HL-60/S4 (cell line): ENCODE measurements at regions not wholly inside any gene's neighbourhood (a gene's known extent, or its start where the extent isn't known, plus 50 kb on each side); places are given as distances from the start of the nearest gene placed in this dataset.

Source experiments
- in situ Hi-C: fragments of 300-500 bp; cut with MboI; formaldehyde crosslinking; loops from 2 replicates; pipeline ENCODE4 v1.14.3; 2022; ENCODE audit warnings: low sequenced_read_pairs

- in situ Hi-C loops = no loop called here
Measured at GRCh38 chr11:97968071-97968470, 1052.7 kb upstream of the CNTN5 start.

- in situ Hi-C loops = no loop called here
Measured at GRCh38 chr11:97972731-97973130, 1048.0 kb upstream of the CNTN5 start.

- in situ Hi-C loops = no loop called here
Measured at GRCh38 chr11:97973352-97973857, 1047.3 kb upstream of the CNTN5 start.

DNA sequence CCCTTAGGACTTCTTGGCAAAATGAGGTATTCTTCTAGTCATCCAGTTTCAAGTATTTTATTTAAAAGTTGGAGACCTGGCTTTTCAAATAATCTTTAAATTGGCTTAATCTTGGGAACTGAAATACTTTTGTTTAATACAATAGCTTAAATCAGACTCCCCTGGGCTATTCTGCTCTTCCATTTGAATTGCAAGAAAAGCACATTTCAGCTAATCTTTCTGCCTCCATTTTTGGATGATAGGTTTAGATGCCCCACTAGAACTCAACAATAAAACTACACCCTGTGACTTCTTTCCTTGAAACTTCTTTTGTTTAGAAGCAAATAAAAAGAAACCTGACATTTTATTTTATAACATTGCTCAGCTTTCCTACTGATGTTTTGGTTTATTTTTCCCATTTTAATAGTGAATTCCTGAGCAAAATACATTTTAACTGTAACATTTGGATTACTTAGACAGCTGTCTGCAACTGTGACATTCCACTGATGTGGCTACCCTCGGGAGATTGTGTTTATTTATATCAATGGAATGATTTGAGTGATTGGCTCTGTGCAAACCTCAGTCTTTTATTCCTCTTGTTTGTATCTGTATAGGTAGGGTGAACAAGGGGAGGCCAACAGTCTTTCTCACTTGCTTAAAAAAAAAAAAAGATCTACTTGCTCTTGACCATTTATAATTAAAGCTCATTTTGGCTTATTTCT lies 1045.8 kb upstream of the CNTN5 start:
- in situ Hi-C loops = no loop called here

GRCh38 chr11:97977726-97978125 lies 1043.0 kb upstream of the CNTN5 start:
- in situ Hi-C loops = no loop called here

GRCh38 chr11:97979741-97980140 lies 1041.0 kb upstream of the CNTN5 start:
- in situ Hi-C loops = no loop called here

- in situ Hi-C loops = no loop called here
Measured at GRCh38 chr11:97982512-97982911, 1038.2 kb upstream of the CNTN5 start.

DNA sequence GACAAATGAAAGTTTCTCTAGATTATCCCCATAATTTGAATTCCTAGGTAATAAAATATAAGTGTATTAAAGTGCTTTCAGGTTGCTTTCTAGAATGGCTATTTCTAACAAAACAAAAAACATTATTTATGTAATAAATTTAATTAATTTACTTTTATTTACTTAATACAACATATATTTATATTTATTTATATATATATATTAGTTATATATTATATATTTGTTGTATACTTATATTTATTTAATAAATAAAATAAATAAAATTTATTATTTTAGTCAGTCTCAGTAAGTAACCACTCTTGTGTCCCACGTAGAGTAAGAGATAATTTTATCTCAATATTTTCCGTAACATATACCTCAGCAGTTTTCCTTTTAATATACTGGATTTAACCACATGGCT lies 1031.6 kb upstream of the CNTN5 start:
- in situ Hi-C loops = no loop called here

DNA sequence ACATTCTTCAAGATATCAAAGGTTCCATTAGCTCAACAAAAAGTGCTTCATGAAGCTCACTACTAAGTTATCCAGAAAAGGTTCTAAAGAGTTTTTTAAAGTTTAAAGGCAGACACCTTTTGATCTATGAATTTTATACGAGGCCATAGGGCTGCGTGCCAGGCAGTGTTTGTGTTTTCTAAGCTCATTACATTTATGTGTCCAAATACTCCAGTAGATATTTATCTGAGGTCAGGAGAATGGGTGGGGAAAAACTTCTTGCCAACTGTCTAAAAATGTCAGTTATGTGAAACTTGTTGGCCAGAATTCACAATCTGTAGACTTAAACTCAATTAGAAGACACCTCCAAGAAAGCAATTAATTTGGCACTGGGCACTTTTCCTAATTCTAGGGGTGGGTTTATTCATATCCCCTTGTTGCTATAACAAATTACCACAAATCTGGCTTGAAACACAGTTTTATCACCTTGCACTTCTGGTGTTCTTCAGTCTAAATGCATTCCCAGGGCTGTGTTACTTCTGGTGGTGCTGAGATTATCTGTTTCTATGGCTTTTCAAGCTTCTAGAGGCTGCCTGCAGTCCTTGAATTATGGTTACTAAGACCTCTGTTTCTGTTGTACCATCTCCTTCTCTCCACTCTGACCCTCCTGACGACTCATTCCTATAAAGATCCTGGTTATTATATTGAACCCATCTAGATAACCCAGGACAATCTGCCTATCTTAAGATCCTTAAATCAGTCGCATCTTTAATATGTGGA lies 1030.4 kb upstream of the CNTN5 start:
- in situ Hi-C loops = no loop called here

DNA sequence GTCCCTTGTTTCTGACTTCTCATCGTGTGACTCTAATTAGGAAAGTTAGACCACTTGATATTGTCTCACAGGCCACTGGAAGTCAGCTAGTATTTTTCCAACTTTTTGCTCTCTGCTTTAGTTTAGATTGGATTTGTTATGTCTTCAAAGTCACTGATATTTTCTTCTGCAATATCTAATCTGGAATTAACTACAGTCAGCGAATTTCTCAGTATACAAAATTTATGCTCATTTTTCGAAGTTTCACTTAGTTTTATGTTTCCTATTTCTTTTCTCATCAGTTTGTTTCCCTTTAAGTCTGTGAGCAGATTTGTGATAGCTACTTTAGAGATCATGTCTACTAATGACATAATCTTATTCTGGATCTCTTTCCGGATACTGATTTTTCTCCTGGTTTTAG lies 1027.2 kb upstream of the CNTN5 start:
- in situ Hi-C loops = no loop called here

GRCh38 chr11:97995874-97996273 lies 1024.9 kb upstream of the CNTN5 start:
- in situ Hi-C loops = no loop called here

- in situ Hi-C loops = no loop called here
Measured at GRCh38 chr11:97996762-97997161, 1024.0 kb upstream of the CNTN5 start.

- in situ Hi-C loops = no loop called here
Measured at GRCh38 chr11:98003606-98004371, 1017.0 kb upstream of the CNTN5 start.

DNA sequence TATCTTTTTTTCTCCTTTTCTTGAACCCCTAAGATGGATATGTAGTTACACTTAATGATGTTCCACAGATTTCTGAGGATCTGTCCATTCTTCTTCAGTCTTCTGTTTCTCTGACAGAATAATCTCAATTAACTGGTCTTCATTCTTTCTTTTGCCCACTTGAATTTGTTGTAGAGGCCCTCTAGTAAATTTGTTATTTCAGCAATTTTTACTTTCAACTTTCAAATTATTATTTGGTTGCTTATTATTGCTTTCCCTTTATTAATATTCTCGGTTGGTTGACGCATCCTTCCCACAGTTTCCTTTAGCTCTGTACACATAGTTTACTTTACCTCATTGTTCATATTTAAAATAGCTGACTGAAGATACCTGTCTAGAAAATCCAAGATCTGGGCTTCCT lies 1013.7 kb upstream of the CNTN5 start:
- in situ Hi-C loops = no loop called here

DNA sequence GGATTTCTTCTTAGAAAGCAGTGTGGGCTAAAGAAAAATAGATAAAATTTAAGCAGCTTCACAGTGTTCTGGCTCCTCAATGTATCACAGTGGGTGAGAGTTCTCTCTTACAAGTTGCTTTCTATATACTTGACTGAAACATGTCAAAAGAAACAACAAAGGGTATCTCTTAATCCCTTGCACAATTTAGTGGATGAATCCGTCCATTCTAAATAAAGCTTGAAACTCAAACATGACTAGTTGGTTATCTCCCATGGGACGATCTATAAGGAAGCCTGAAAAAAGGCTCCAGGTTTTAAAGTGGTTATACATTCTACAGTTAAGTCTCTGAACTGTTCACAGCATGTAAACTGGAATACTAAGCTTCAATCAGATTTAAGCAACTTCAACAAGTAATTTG lies 993.1 kb upstream of the CNTN5 start:
- in situ Hi-C loops = no loop called here

GRCh38 chr11:98029832-98030231 lies 990.9 kb upstream of the CNTN5 start:
- in situ Hi-C loops = no loop called here

DNA sequence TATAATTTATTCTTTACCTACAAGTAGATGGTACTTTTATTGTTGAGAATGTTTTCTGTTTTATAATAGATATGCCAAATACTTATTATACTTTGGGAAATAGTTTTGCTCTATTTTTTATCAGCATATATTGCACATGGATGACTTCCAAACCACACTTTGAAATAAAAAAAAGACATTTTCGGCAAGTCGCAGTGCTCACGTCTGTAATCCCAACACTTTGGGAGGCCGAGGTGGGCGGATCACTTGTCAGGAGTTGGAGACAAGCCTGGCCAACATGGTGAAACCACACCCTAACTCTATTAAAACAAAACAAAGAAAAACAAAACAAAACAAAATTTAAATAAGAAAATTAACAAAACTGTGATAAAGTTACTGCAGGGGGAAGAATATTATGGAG lies 983.9 kb upstream of the CNTN5 start:
- in situ Hi-C loops = no loop called here

- in situ Hi-C loops = no loop called here
Measured at GRCh38 chr11:98040061-98040808, 980.5 kb upstream of the CNTN5 start.

DNA sequence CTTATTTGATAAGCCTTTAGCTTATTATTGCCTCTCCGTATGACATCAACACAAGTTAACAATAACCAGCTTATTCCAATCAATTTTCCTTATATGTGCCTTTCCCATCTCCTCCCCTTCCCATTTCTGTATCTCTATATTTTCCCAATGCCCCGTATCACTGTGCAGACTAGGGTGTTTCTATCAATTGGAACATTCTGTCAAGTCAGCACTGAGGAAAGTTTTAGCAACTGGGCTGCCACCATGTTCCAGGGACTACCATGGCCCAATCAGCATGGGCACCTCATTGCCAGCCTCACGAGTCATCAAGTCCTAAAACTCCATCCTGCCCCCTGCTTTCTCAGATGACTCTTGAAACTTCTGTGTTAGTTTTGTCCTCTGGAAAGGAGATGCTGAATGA lies 973.1 kb upstream of the CNTN5 start:
- in situ Hi-C loops = no loop called here

GRCh38 chr11:98053851-98054250 lies 966.9 kb upstream of the CNTN5 start:
- in situ Hi-C loops = no loop called here

- in situ Hi-C loops = no loop called here
Measured at GRCh38 chr11:98056945-98057344, 963.8 kb upstream of the CNTN5 start.
